Kidney tubule cell (primary cell): ENCODE measurements at regions not wholly inside any gene's neighbourhood (a gene's known extent, or its start where the extent isn't known, plus 50 kb on each side); places are given as distances from the start of the nearest gene placed in this dataset.
"Not testable (repeated sequence)": the region's sequence is repeated elsewhere in the genome, so short reads cannot be mapped to it uniquely, and the experiment has no call there.

Experiments used
- DNase-seq: peaks from one replicate; pipeline ENCODE4 v3.0.0-alpha.2; 2018; ENCODE audit warnings: low spot score

- DNase-seq = no peak
These were observed 128.8 kb downstream of the LMNTD1 start for GRCh38 chr12:25424211-25424731.

- DNase-seq = no peak
These were observed 129.6 kb downstream of the LMNTD1 start for GRCh38 chr12:25423355-25424050.

GRCh38 chr12:25422241-25422640 lies 130.8 kb downstream of the LMNTD1 start:
- no peak for DNase-seq

- no peak for DNase-seq
These were observed 131.4 kb downstream of the LMNTD1 start for GRCh38 chr12:25421651-25422167.

GRCh38 chr12:25420116-25420515 lies 133.0 kb downstream of the LMNTD1 start:
- no peak for DNase-seq

GRCh38 chr12:25419595-25419994 lies 133.5 kb downstream of the LMNTD1 start:
- DNase-seq = no peak

- DNase-seq = no peak
These were observed 136.0 kb downstream of the LMNTD1 start for GRCh38 chr12:25417071-25417470.

- DNase-seq = no peak
These were observed 136.6 kb downstream of the LMNTD1 start for GRCh38 chr12:25416516-25416915.

GRCh38 chr12:25415004-25415403 lies 138.1 kb downstream of the LMNTD1 start:
- no peak for DNase-seq

GRCh38 chr12:25412735-25413134 lies 140.3 kb downstream of the LMNTD1 start:
- no peak for DNase-seq

GRCh38 chr12:25404955-25405354 lies 148.1 kb downstream of the LMNTD1 start:
- DNase-seq = no peak

GRCh38 chr12:25401547-25402345 lies 151.0 kb upstream of the KRAS start:
- DNase-seq = no peak

GRCh38 chr12:25397001-25397400 lies 146.3 kb upstream of the KRAS start:
- no peak for DNase-seq

- no peak for DNase-seq
These were observed 144.5 kb upstream of the KRAS start for GRCh38 chr12:25395227-25395626.

GRCh38 chr12:25394775-25395174 lies 144.0 kb upstream of the KRAS start:
- not testable (repeated sequence) for DNase-seq

GRCh38 chr12:25394025-25394424 lies 143.3 kb upstream of the KRAS start:
- no peak for DNase-seq

GRCh38 chr12:25391346-25391745 lies 140.6 kb upstream of the KRAS start:
- DNase-seq = not testable (repeated sequence)

- peak; percentile 15 for DNase-seq
These were observed 137.5 kb upstream of the KRAS start for GRCh38 chr12:25388183-25388582.

GRCh38 chr12:25387732-25388050 lies 137.0 kb upstream of the KRAS start:
- DNase-seq = no peak

GRCh38 chr12:25386831-25387731 lies 136.4 kb upstream of the KRAS start:
- peak; percentile 85 for DNase-seq

- DNase-seq = no peak
These were observed 134.1 kb upstream of the KRAS start for GRCh38 chr12:25384893-25385248.
